ENCODE measurements at regions not wholly inside any gene's neighbourhood (a gene's known extent, or its start where the extent isn't known, plus 50 kb on each side); places are given as distances from the start of the nearest gene placed in this dataset.

DNA sequence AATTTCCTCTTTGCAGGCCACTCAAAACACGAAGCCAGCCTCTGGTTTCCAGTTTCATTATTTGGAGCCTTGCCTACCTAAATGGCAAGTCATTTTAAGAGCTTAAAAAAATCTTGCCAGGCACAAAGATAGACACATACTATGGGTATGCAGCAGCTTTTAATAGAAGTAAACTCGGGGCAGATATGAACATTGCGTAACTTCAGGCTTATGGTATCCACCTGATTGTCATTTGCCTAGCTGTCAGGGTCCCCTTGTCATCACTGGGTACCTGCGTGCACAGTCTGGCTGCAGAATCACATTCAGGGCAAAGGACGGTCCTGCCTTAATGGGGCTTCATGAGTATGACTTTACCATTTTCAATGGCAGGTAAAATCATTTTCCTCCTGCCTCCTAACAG, 466.1 kb upstream of the NRP1 start:
- TF ChIP-seq POLR2AphosphoS5 (IDR thresholded peaks at IDR 0.05; ENCODE audit: low read depth, low read length): no peak

DNA sequence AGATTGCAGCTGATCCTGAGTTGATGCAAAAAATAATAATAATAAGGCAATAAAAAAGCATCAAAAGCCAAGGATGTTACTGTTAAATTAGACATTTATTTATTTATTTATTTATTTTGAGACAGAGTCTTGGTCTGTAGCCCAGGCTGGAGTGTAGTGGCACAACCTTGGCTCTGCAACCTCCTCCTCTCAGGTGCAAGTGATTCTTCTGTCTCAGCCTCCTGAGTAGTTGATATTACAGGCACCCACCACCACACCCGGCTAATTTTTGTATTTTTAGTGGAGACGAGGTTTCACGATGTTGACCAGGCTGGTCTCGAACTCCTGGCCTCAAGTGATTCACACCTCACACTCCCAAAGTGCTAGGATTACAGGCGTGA, 465.5 kb upstream of the NRP1 start:
- TF ChIP-seq TAF1 (IDR thresholded peaks at IDR 0.05; ENCODE audit: borderline replicate concordance, insufficient read depth, low read length): no peak
- no peak for TF ChIP-seq FOXP2 (optimal IDR thresholded peaks at IDR 0.05; ENCODE audit: borderline replicate concordance, extremely low read depth, extremely low read length, insufficient read depth)

DNA sequence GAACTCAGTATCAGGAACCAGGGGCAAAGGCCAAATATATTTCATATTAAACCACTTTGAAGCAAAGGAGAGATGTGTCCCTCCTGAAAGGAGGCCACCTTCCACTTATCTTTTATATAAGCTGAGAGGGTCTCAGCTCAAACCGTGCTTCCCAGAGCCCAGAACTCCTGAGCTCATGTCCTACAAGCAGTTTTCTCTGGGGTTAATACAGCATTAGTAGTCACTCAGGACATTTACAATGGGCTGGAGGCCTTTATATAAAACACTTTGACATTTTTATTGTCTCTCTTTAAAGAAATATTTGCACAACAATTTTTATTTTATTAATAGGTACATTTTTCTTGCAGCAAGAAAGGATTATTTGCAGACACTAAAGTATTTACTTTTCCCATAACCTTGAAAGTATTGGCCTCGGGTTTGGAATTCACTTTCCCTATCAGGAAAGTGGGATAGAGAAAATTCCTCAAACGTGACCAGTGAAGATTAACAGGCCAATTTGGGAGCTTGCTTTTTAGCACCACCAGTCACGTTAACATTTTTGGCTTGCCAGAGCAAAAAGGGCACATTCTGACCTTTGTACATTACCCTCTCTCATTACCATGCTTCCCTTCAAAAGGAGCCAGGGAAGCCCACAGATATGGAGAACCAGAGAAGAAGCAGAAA, 464.9 kb upstream of the NRP1 start:
- TF ChIP-seq FOXP2 (optimal IDR thresholded peaks at IDR 0.05; ENCODE audit: borderline replicate concordance, extremely low read depth, extremely low read length, insufficient read depth) (no peak), POLR2AphosphoS5 (IDR thresholded peaks at IDR 0.05; ENCODE audit: low read depth, low read length) (no peak), SIN3A (IDR thresholded peaks at IDR 0.05; ENCODE audit: borderline replicate concordance, insufficient read depth, low read length) (no peak), TAF1 (IDR thresholded peaks at IDR 0.05; ENCODE audit: borderline replicate concordance, insufficient read depth, low read length) (no peak)
- TF ChIP-seq, protein P1, sequence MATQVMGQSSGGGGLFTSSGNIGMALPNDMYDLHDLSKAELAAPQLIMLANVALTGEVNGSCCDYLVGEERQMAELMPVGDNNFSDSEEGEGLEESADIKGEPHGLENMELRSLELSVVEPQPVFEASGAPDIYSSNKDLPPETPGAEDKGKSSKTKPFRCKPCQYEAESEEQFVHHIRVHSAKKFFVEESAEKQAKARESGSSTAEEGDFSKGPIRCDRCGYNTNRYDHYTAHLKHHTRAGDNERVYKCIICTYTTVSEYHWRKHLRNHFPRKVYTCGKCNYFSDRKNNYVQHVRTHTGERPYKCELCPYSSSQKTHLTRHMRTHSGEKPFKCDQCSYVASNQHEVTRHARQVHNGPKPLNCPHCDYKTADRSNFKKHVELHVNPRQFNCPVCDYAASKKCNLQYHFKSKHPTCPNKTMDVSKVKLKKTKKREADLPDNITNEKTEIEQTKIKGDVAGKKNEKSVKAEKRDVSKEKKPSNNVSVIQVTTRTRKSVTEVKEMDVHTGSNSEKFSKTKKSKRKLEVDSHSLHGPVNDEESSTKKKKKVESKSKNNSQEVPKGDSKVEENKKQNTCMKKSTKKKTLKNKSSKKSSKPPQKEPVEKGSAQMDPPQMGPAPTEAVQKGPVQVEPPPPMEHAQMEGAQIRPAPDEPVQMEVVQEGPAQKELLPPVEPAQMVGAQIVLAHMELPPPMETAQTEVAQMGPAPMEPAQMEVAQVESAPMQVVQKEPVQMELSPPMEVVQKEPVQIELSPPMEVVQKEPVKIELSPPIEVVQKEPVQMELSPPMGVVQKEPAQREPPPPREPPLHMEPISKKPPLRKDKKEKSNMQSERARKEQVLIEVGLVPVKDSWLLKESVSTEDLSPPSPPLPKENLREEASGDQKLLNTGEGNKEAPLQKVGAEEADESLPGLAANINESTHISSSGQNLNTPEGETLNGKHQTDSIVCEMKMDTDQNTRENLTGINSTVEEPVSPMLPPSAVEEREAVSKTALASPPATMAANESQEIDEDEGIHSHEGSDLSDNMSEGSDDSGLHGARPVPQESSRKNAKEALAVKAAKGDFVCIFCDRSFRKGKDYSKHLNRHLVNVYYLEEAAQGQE (IDR thresholded peaks at IDR 0.05; ENCODE audit: insufficient read depth in 1 of 2, low read depth in 2 of 2, low read length in 2 of 2): no peak

DNA sequence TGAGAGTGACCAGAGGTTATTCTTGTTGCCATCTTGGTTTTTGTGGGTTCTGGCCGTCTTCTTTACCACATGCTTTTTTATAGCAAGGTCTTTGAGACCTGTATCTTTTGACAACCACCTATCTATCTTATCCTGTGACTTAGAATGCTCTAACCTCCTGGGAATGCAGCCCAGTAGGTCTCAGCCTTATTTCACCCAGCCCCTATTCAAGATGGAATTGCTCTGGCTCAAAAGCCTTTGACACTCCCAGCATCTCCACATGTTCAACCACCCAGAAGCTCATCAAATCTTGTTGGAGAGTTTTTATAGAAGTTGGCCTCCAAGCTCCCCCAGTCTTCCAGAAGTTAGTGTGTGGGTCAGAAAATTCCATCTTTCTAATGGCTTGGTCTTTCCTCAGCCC, 464.3 kb upstream of the NRP1 start:
- TF ChIP-seq FOXP2 (optimal IDR thresholded peaks at IDR 0.05; ENCODE audit: borderline replicate concordance, extremely low read depth, extremely low read length, insufficient read depth): no peak
- TF ChIP-seq SIN3A (IDR thresholded peaks at IDR 0.05; ENCODE audit: borderline replicate concordance, insufficient read depth, low read length): no peak
- TF ChIP-seq, protein P1 (IDR thresholded peaks at IDR 0.05; ENCODE audit: insufficient read depth in 1 of 2, low read depth in 2 of 2, low read length in 2 of 2): no peak

DNA sequence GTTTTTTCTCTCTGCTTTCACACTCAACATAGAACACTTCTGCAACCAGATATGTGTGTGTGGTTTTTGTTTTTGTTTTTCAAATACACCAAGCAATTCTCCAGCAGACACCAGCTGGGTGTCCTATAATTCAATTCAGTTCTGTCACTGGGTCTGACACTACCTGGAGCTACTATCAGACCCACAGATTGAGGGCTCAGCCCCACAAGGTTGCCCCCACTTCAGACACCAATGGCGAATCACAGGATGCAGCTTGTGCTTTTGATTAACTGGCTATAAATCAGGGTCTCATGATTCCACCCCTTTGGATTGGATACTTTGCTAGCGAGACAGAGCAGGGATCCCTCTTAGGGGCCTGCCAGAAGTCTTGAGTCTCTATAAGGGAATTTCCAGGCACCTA, 462.2 kb upstream of the NRP1 start:
- TF ChIP-seq TAF1 (IDR thresholded peaks at IDR 0.05; ENCODE audit: borderline replicate concordance, insufficient read depth, low read length): no peak
- TF ChIP-seq, protein P1 (IDR thresholded peaks at IDR 0.05; ENCODE audit: insufficient read depth in 1 of 2, low read depth in 2 of 2, low read length in 2 of 2): no peak

DNA sequence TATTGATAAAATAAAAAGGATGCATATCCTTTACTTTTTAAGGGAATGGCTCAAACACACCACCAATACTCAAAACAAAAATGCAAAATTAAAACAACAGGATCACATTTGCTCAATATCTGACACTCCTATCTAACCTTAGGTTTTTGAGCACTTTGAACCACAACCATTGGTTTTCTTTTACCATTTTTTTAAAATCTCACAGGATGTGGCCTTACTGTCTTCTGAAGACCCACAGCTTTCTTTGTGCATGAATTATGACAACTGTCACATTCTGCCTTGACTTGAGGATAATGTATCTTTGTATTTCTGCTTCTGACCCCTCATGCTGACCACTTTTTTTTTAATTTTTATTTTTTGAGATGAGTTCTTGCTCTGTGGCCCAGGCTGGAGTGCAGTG, 461.1 kb upstream of the NRP1 start:
- TF ChIP-seq FOXP2 (optimal IDR thresholded peaks at IDR 0.05; ENCODE audit: borderline replicate concordance, extremely low read depth, extremely low read length, insufficient read depth) (no peak), TAF1 (IDR thresholded peaks at IDR 0.05; ENCODE audit: borderline replicate concordance, insufficient read depth, low read length) (no peak), POLR2AphosphoS5 (IDR thresholded peaks at IDR 0.05; ENCODE audit: low read depth, low read length) (no peak), SIN3A (IDR thresholded peaks at IDR 0.05; ENCODE audit: borderline replicate concordance, insufficient read depth, low read length) (no peak)
- TF ChIP-seq, protein P1 (IDR thresholded peaks at IDR 0.05; ENCODE audit: insufficient read depth in 1 of 2, low read depth in 2 of 2, low read length in 2 of 2): no peak

All from PFSK-1 (cell line).